ENCODE measurements at regions not wholly inside any gene's neighbourhood (a gene's known extent, or its start where the extent isn't known, plus 50 kb on each side); places are given as distances from the start of the nearest gene placed in this dataset.

GRCh38 chr22:49027368-49027670 is 800.4 kb downstream of the BRD1 start:
- H3K4me3 ChIP-seq: no peak overlapping the region
- Mint-ChIP-seq H3K27ac (no peak overlapping the region), H3K4me1 (peaks cover 2% of the 10 kb centered on the region; the same call in 1 of the 3 replicates), H3K4me3 (no peak overlapping the region), H3K9me3 (peaks cover 4% of the 10 kb centered on the region), H3K36me3 (ENCODE audit: low read depth) (no peaks in the 10 kb centered on the region), H3K27me3 (ENCODE audit: insufficient read depth, low read depth, poor library complexity) (peaks cover 10% of the 10 kb centered on the region)
- no peaks in the 10 kb centered on the region for H3K27me3 ChIP-seq (ENCODE audit: insufficient read depth)
- H3K27ac ChIP-seq (ENCODE audit: low read depth): no peak overlapping the region
- H3F3A ChIP-seq (replicated peaks; ENCODE audit: low read depth): no peaks in the 10 kb centered on the region
- ATAC-seq (no peak), DNase-seq (ENCODE audit: low spot score) (no peak)
- H3K4me2 ChIP-seq: no peak overlapping the region
- no peak overlapping the region for H2AFZ ChIP-seq
- H3K9me2 ChIP-seq (ENCODE audit: insufficient read depth): no peaks in the 10 kb centered on the region
- TF ChIP-seq NANOG (IDR thresholded peaks at IDR 0.05; ENCODE audit: borderline replicate concordance) (no peak), ZNF331 (CRISPR knock-in tag; IDR thresholded peaks at IDR 0.05; ENCODE audit: low read depth) (no peak), CREB1 (CRISPR knock-in tag; IDR thresholded peaks at IDR 0.05; ENCODE audit: low read depth) (no peak), REST (IDR thresholded peaks at IDR 0.05; ENCODE audit: unreplicated experiment) (no peak), ETS1 (IDR thresholded peaks at IDR 0.05) (no peak), CTCF (conservative IDR thresholded peaks at IDR 0.05; ENCODE audit: low read depth in 2 of 2) (no peak), ZNF462 (CRISPR knock-in tag; IDR thresholded peaks at IDR 0.05) (no peak)
- no peaks in the 10 kb centered on the region for H3K4me1 ChIP-seq (ENCODE audit: insufficient read depth)
- no peaks in the 10 kb centered on the region for H3K79me2 ChIP-seq (replicated peaks; ENCODE audit: insufficient read depth)
- no peaks in the 10 kb centered on the region for H4K20me1 ChIP-seq (replicated peaks; ENCODE audit: insufficient read depth)
- H3K36me3 ChIP-seq (ENCODE audit: insufficient read depth): peaks cover 6% of the 10 kb centered on the region; the same call in 1 of the 2 replicates

Measured in GM23338 (cell line).